ENCODE measurements at regions not wholly inside any gene's neighbourhood (a gene's known extent, or its start where the extent isn't known, plus 50 kb on each side); places are given as distances from the start of the nearest gene placed in this dataset.

DNA sequence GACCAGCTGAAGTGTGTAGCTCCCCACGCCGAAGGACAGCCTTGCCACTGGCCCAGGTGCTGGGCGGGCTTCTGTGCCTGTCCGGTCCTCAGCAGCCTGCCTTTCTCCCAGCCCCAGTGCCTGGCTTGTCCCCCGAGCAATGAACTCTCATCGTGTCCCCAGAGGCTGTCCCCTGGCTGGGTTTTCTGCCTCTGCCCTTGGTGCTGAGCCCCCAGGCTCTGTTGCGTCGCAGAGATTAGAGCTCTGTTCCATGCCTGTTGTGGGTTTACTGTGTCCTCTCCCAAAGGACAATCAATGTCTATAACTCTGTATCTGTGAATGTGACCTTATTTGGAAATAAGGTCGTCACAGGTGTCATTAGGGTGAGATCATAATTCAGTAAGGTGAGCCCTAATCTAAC lies 226.1 kb upstream of the SHH start:
- TF ChIP-seq, protein P1, sequence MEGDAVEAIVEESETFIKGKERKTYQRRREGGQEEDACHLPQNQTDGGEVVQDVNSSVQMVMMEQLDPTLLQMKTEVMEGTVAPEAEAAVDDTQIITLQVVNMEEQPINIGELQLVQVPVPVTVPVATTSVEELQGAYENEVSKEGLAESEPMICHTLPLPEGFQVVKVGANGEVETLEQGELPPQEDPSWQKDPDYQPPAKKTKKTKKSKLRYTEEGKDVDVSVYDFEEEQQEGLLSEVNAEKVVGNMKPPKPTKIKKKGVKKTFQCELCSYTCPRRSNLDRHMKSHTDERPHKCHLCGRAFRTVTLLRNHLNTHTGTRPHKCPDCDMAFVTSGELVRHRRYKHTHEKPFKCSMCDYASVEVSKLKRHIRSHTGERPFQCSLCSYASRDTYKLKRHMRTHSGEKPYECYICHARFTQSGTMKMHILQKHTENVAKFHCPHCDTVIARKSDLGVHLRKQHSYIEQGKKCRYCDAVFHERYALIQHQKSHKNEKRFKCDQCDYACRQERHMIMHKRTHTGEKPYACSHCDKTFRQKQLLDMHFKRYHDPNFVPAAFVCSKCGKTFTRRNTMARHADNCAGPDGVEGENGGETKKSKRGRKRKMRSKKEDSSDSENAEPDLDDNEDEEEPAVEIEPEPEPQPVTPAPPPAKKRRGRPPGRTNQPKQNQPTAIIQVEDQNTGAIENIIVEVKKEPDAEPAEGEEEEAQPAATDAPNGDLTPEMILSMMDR (IDR thresholded peaks at IDR 0.05), result no peak
- TF ChIP-seq POLR2AphosphoS5 (IDR thresholded peaks at IDR 0.05; ENCODE audit: low read depth, low read length) (no peak), TCF7L2 (IDR thresholded peaks at IDR 0.05; ENCODE audit: low read depth, low read length) (no peak), SIN3A (IDR thresholded peaks at IDR 0.05; ENCODE audit: borderline replicate concordance, insufficient read depth, low read depth, low read length) (no peak)
- TF ChIP-seq, protein P2, sequence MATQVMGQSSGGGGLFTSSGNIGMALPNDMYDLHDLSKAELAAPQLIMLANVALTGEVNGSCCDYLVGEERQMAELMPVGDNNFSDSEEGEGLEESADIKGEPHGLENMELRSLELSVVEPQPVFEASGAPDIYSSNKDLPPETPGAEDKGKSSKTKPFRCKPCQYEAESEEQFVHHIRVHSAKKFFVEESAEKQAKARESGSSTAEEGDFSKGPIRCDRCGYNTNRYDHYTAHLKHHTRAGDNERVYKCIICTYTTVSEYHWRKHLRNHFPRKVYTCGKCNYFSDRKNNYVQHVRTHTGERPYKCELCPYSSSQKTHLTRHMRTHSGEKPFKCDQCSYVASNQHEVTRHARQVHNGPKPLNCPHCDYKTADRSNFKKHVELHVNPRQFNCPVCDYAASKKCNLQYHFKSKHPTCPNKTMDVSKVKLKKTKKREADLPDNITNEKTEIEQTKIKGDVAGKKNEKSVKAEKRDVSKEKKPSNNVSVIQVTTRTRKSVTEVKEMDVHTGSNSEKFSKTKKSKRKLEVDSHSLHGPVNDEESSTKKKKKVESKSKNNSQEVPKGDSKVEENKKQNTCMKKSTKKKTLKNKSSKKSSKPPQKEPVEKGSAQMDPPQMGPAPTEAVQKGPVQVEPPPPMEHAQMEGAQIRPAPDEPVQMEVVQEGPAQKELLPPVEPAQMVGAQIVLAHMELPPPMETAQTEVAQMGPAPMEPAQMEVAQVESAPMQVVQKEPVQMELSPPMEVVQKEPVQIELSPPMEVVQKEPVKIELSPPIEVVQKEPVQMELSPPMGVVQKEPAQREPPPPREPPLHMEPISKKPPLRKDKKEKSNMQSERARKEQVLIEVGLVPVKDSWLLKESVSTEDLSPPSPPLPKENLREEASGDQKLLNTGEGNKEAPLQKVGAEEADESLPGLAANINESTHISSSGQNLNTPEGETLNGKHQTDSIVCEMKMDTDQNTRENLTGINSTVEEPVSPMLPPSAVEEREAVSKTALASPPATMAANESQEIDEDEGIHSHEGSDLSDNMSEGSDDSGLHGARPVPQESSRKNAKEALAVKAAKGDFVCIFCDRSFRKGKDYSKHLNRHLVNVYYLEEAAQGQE (IDR thresholded peaks at IDR 0.05; ENCODE audit: insufficient read depth in 1 of 2, low read depth in 2 of 2, low read length in 1 of 2), result peak; percentile 24 to 59; a peak in 1 of 4 replicates

Data from Panc1 (cell line).